CD14-positive monocyte (primary cell): ENCODE measurements at regions not wholly inside any gene's neighbourhood (a gene's known extent, or its start where the extent isn't known, plus 50 kb on each side); places are given as distances from the start of the nearest gene placed in this dataset.

Experiments used
- DNase-seq, 3 donors: peaks; one replicate each; pipeline ENCODE4 v3.0.0-alpha.2; 2011 to 2022
- H2AFZ ChIP-seq: 2 replicates; pipeline ENCODE4 v1.6.0; 2012; ENCODE audit warnings: mild to moderate bottlenecking, low read depth, low read length, inconsistent platforms; ENCODE audit not compliant: insufficient read depth, poor library complexity, severe bottlenecking
- H3K27ac ChIP-seq, 2 donors: 1 replicate in 1 of 2; 2 replicates in 1 of 2; pipeline ENCODE4 v1.5.1; 2012 to 2013; ENCODE audit warnings: low read length in 2 of 2, control low read depth in 1 of 2, inconsistent platforms in 1 of 2, low read depth in 1 of 2, mild to moderate bottlenecking in 1 of 2
- H3K27me3 ChIP-seq, 2 donors: one replicate each; pipeline versions ENCODE4 v1.6.0 to v1.6.1; 2011 to 2013; ENCODE audit warnings: low read length in 2 of 2; ENCODE audit not compliant: control insufficient read depth in 2 of 2, insufficient read depth in 2 of 2
- H3K36me3 ChIP-seq, 2 donors: replicated peaks in 1 of 2; 1 replicate in 1 of 2; 2 replicates in 1 of 2; pipeline versions ENCODE4 v1.5.1 to v1.6.1; 2012 to 2013; ENCODE audit warnings: low read length in 2 of 2, control low read depth in 1 of 2, inconsistent platforms in 1 of 2, mild to moderate bottlenecking in 1 of 2; ENCODE audit not compliant: insufficient read depth in 2 of 2, control insufficient read depth in 1 of 2
- H3K4me1 ChIP-seq, 2 donors: 1 replicate in 1 of 2; 2 replicates in 1 of 2; pipeline versions ENCODE4 v1.5.1 to v1.6.1; 2012 to 2013; ENCODE audit warnings: low read length in 2 of 2, control low read depth in 1 of 2, inconsistent platforms in 1 of 2, mild to moderate bottlenecking in 1 of 2, moderate library complexity in 1 of 2; ENCODE audit not compliant: insufficient read depth in 2 of 2, control insufficient read depth in 1 of 2
- H3K4me2 ChIP-seq: replicated peaks from 2 replicates; pipeline ENCODE3; 2012; ENCODE audit warnings: low read length, moderate library complexity, mild to moderate bottlenecking; ENCODE audit not compliant: poor library complexity, severe bottlenecking; ENCODE audit errors: extremely low read depth
- H3K4me3 ChIP-seq, 3 experiments: fragments of 200-600 bp in 1 of 3; sonication (generic) in 1 of 3; replicated peaks in 1 of 3; 1 replicate in 2 of 3; 2 replicates in 1 of 3; pipeline ENCODE4 v1.5.1; 2011 to 2013; ENCODE audit warnings: low read length in 3 of 3, mild to moderate bottlenecking in 3 of 3, control low read depth in 2 of 3, low read depth in 2 of 3, inconsistent platforms in 1 of 3, moderate library complexity in 1 of 3
- H3K79me2 ChIP-seq: 2 replicates; pipeline ENCODE4 v1.6.0; 2012; ENCODE audit warnings: mild to moderate bottlenecking, control low read depth, inconsistent platforms, low read length, moderate library complexity; ENCODE audit not compliant: insufficient read depth
- H3K9ac ChIP-seq: 2 replicates; pipeline ENCODE4 v1.6.0; 2017; ENCODE audit warnings: low read length, mild to moderate bottlenecking; ENCODE audit not compliant: insufficient read depth, poor library complexity, severe bottlenecking
- H3K9me3 ChIP-seq, 2 donors: replicated peaks in 1 of 2; 1 replicate in 1 of 2; 2 replicates in 1 of 2; pipeline versions ENCODE4 v1.5.1 to v1.6.1; 2012 to 2013; ENCODE audit warnings: low read length in 2 of 2, control low read depth in 1 of 2; ENCODE audit not compliant: control insufficient read depth in 1 of 2, insufficient read depth in 1 of 2
- H4K20me1 ChIP-seq: 2 replicates; pipeline ENCODE4 v1.6.0; 2012; ENCODE audit warnings: mild to moderate bottlenecking, low read length, control low read depth, moderate library complexity; ENCODE audit not compliant: insufficient read depth
- H3K27ac Mint-ChIP-seq, 7 donors: one replicate each; pipeline ENCODE4 v1.8.0; 2020; ENCODE audit warnings: mild to moderate bottlenecking in 7 of 7, mixed read lengths in 7 of 7, moderate library complexity in 6 of 7, inconsistent platforms in 2 of 7
- H3K27me3 Mint-ChIP-seq, 3 donors: one replicate each; pipeline ENCODE4 v1.8.0; 2021 to 2022; ENCODE audit warnings: low read depth in 3 of 3, mild to moderate bottlenecking in 3 of 3, mixed read lengths in 3 of 3, moderate library complexity in 3 of 3, inconsistent platforms in 1 of 3
- H3K36me3 Mint-ChIP-seq, 2 donors: one replicate each; pipeline ENCODE4 v1.8.0; 2020; ENCODE audit warnings: mixed read lengths in 2 of 2, inconsistent platforms in 1 of 2, mild to moderate bottlenecking in 1 of 2
- H3K4me1 Mint-ChIP-seq: one replicate; pipeline ENCODE4 v1.8.0; 2020; ENCODE audit warnings: mild to moderate bottlenecking, mixed read lengths
- H3K4me3 Mint-ChIP-seq, 2 donors: one replicate each; pipeline ENCODE4 v1.8.0; 2020; ENCODE audit warnings: mild to moderate bottlenecking in 2 of 2, mixed read lengths in 2 of 2, moderate library complexity in 1 of 2
- H3K9me3 Mint-ChIP-seq, 7 donors: one replicate each; pipeline ENCODE4 v1.8.0; 2020 to 2022; ENCODE audit warnings: mixed read lengths in 7 of 7, mild to moderate bottlenecking in 6 of 7, moderate library complexity in 6 of 7, inconsistent platforms in 2 of 7
- CTCF ChIP-seq: fragments of 200-600 bp; IDR thresholded peaks from one replicate; pipeline ENCODE4 v1.8.0; 2022; ENCODE audit warnings: antibody characterized with exemption, mild to moderate bottlenecking
- WGBS: methylation state at CpG from one replicate; pipeline ENCODE4 v1.1.5; 2013; ENCODE audit warnings: missing lambda C conversion rate; ENCODE audit not compliant: insufficient coverage; 5-methylcytosine and 5-hydroxymethylcytosine counted together
- intact Hi-C, 2 donors: fragments of 100-400 bp; cut with micrococcal nuclease; formaldehyde crosslinking; loops; one replicate each; pipeline versions ENCODE4 v1.15.0 to v1.15.1; 2023

GRCh38 chr2:117057016-117057415 is 757.5 kb upstream of the DDX18 start:
- no peak for TF ChIP-seq CTCF
- H3K36me3 ChIP-seq: no peaks in the 10 kb centered on the region
- no peak overlapping the region for H3K4me3 ChIP-seq
- H3K9ac ChIP-seq: no peak overlapping the region
- Mint-ChIP-seq H3K36me3 (no peaks in the 10 kb centered on the region), H3K4me1 (no peaks in the 10 kb centered on the region), H3K4me3 (no peak overlapping the region), H3K27me3 (peaks cover 0 to 2% (median 0%) of the 10 kb centered on the region in 3 donors), H3K9me3 (peaks cover 6 to 21% (median 12%) of the 10 kb centered on the region in 7 donors), H3K27ac (no peak overlapping the region)
- no peaks in the 10 kb centered on the region for H3K4me1 ChIP-seq
- no peaks in the 10 kb centered on the region for H4K20me1 ChIP-seq
- no peak for DNase-seq
- WGBS: 78% methylated on average over 2 of the region's 3 CpGs
- intact Hi-C loops: no loop called here
- no peak overlapping the region for H3K27ac ChIP-seq
- H3K79me2 ChIP-seq: no peaks in the 10 kb centered on the region
- no peak overlapping the region for H3K4me2 ChIP-seq
- H3K9me3 ChIP-seq: peaks cover 16 to 23% of the 10 kb centered on the region in 2 donors
- H2AFZ ChIP-seq: no peak overlapping the region
- H3K27me3 ChIP-seq: no peaks in the 10 kb centered on the region

GRCh38 chr2:117058366-117058765 is 756.1 kb upstream of the DDX18 start:
- Histone ChIP-seq H3K4me2 (no peak overlapping the region), H3K4me1 (no peaks in the 10 kb centered on the region), H3K9me3 (peaks cover 16 to 19% of the 10 kb centered on the region in 2 donors), H3K27me3 (no peaks in the 10 kb centered on the region), H3K9ac (no peak overlapping the region), H3K36me3 (no peaks in the 10 kb centered on the region), H2AFZ (no peak overlapping the region), H3K79me2 (no peaks in the 10 kb centered on the region), H3K4me3 (no peak overlapping the region), H3K27ac (no peak overlapping the region), H4K20me1 (no peaks in the 10 kb centered on the region)
- Mint-ChIP-seq H3K27me3 (peaks cover 0 to 2% (median 0%) of the 10 kb centered on the region in 3 donors), H3K9me3 (peaks cover 6 to 21% (median 12%) of the 10 kb centered on the region in 7 donors), H3K36me3 (no peaks in the 10 kb centered on the region), H3K27ac (no peak overlapping the region), H3K4me3 (no peak overlapping the region), H3K4me1 (no peaks in the 10 kb centered on the region)
- intact Hi-C loops: no loop called here
- peak in 1 of 3 donors; percentile 9 for DNase-seq
- WGBS: 6% methylated on average over 3 of the region's 3 CpGs
- TF ChIP-seq CTCF: no peak
